ENCODE measurements at regions not wholly inside any gene's neighbourhood (a gene's known extent, or its start where the extent isn't known, plus 50 kb on each side); places are given as distances from the start of the nearest gene placed in this dataset.

GRCh38 chr1:193787061-193787460, 600.6 kb upstream of the B3GALT2 start:
- Histone ChIP-seq H3K4me3 (ENCODE audit: low read depth, low read length, poor library complexity, severe bottlenecking) (no peak overlapping the region), H3K79me2 (ENCODE audit: insufficient read depth, low read length) (no peaks in the 10 kb centered on the region), H3K27me3 (ENCODE audit: insufficient read depth, low read length) (no peaks in the 10 kb centered on the region), H3K4me2 (ENCODE audit: low read length) (no peak overlapping the region), H3K9me3 (ENCODE audit: low read length) (no peaks in the 10 kb centered on the region), H4K20me1 (ENCODE audit: insufficient read depth, low read length) (no peaks in the 10 kb centered on the region), H2AFZ (ENCODE audit: low read length) (no peak overlapping the region), H3K9me2 (ENCODE audit: low read depth, low read length) (no peaks in the 10 kb centered on the region), H3K4me1 (ENCODE audit: insufficient read depth, low read length, severe bottlenecking) (no peaks in the 10 kb centered on the region), H3K27ac (ENCODE audit: low read depth, low read length, poor library complexity, severe bottlenecking) (no peak overlapping the region), H3F3A (ENCODE audit: insufficient read depth, low read length) (no peaks in the 10 kb centered on the region), H3K36me3 (ENCODE audit: insufficient read depth, low read length) (no peaks in the 10 kb centered on the region), H3K9ac (ENCODE audit: low read length) (no peak overlapping the region)
- TF ChIP-seq CTCF (IDR thresholded peaks at IDR 0.05; ENCODE audit: low read length) (peak; percentile 18; the same call in 1 of the 2 replicates), EZH2 (IDR thresholded peaks at IDR 0.05; ENCODE audit: borderline replicate concordance, low read length) (no peak)

GRCh38 chr1:193785850-193786420, 599.5 kb upstream of the B3GALT2 start:
- no peak overlapping the region for H2AFZ ChIP-seq (ENCODE audit: low read length)
- H3K9me2 ChIP-seq (ENCODE audit: low read depth, low read length) = no peaks in the 10 kb centered on the region
- H3K79me2 ChIP-seq (ENCODE audit: insufficient read depth, low read length) = no peaks in the 10 kb centered on the region
- H3K4me2 ChIP-seq (ENCODE audit: low read length) = no peak overlapping the region
- H3K9me3 ChIP-seq (ENCODE audit: low read length) = no peaks in the 10 kb centered on the region
- no peaks in the 10 kb centered on the region for H3F3A ChIP-seq (ENCODE audit: insufficient read depth, low read length)
- no peak overlapping the region for H3K27ac ChIP-seq (ENCODE audit: low read depth, low read length, poor library complexity, severe bottlenecking)
- no peaks in the 10 kb centered on the region for H3K4me1 ChIP-seq (ENCODE audit: insufficient read depth, low read length, severe bottlenecking)
- H3K36me3 ChIP-seq (ENCODE audit: insufficient read depth, low read length) = no peaks in the 10 kb centered on the region
- TF ChIP-seq CTCF (IDR thresholded peaks at IDR 0.05; ENCODE audit: low read length) (no peak), EZH2 (IDR thresholded peaks at IDR 0.05; ENCODE audit: borderline replicate concordance, low read length) (no peak)
- no peaks in the 10 kb centered on the region for H4K20me1 ChIP-seq (ENCODE audit: insufficient read depth, low read length)
- H3K27me3 ChIP-seq (ENCODE audit: insufficient read depth, low read length) = no peaks in the 10 kb centered on the region
- no peak overlapping the region for H3K9ac ChIP-seq (ENCODE audit: low read length)
- no peak overlapping the region for H3K4me3 ChIP-seq (ENCODE audit: low read depth, low read length, poor library complexity, severe bottlenecking)

GRCh38 chr1:193774536-193775323, 588.3 kb upstream of the B3GALT2 start:
- H2AFZ ChIP-seq (ENCODE audit: low read length) = no peak overlapping the region
- no peaks in the 10 kb centered on the region for H3K79me2 ChIP-seq (ENCODE audit: insufficient read depth, low read length)
- H3K9me3 ChIP-seq (ENCODE audit: low read length) = no peaks in the 10 kb centered on the region
- H3K27me3 ChIP-seq (ENCODE audit: insufficient read depth, low read length) = no peaks in the 10 kb centered on the region
- TF ChIP-seq CTCF (IDR thresholded peaks at IDR 0.05; ENCODE audit: low read length) = no peak
- no peak for TF ChIP-seq EZH2 (IDR thresholded peaks at IDR 0.05; ENCODE audit: borderline replicate concordance, low read length)
- H4K20me1 ChIP-seq (ENCODE audit: insufficient read depth, low read length) = no peaks in the 10 kb centered on the region
- no peak overlapping the region for H3K4me3 ChIP-seq (ENCODE audit: low read depth, low read length, poor library complexity, severe bottlenecking)
- H3K36me3 ChIP-seq (ENCODE audit: insufficient read depth, low read length) = no peaks in the 10 kb centered on the region
- H3K27ac ChIP-seq (ENCODE audit: low read depth, low read length, poor library complexity, severe bottlenecking) = no peak overlapping the region
- H3K4me1 ChIP-seq (ENCODE audit: insufficient read depth, low read length, severe bottlenecking) = no peaks in the 10 kb centered on the region
- H3F3A ChIP-seq (ENCODE audit: insufficient read depth, low read length) = no peaks in the 10 kb centered on the region
- H3K9me2 ChIP-seq (ENCODE audit: low read depth, low read length) = no peaks in the 10 kb centered on the region
- H3K9ac ChIP-seq (ENCODE audit: low read length) = no peak overlapping the region
- H3K4me2 ChIP-seq (ENCODE audit: low read length) = no peak overlapping the region
